ENCODE measurements at regions not wholly inside any gene's neighbourhood (a gene's known extent, or its start where the extent isn't known, plus 50 kb on each side); places are given as distances from the start of the nearest gene placed in this dataset.
"Not testable (repeated sequence)": the region's sequence is repeated elsewhere in the genome, so short reads cannot be mapped to it uniquely, and the experiment has no call there.

- not testable (repeated sequence) for TF ChIP-seq CTCF (IDR thresholded peaks at IDR 0.05 in 4 of 5, conservative IDR thresholded peaks at IDR 0.05 in 1 of 5); POLR2A (IDR thresholded peaks at IDR 0.05)
Measured at GRCh38 chr2:87237570-87238336, 216.1 kb upstream of the PLGLB1 start.
